Right atrium auricular region (tissue), 2 donors: ENCODE measurements at regions not wholly inside any gene's neighbourhood (a gene's known extent, or its start where the extent isn't known, plus 50 kb on each side); places are given as distances from the start of the nearest gene placed in this dataset.
"Not testable (repeated sequence)": the region's sequence is repeated elsewhere in the genome, so short reads cannot be mapped to it uniquely, and the experiment has no call there.

Experiments used
- DNase-seq: peaks from one replicate; pipeline ENCODE4 v3.0.0-alpha.2; 2019; ENCODE audit warnings: low spot score
- H3K27ac ChIP-seq, 2 donors: fragments of 200-600 bp; sonication (generic); 1 replicate in 1 of 2; 2 replicates in 1 of 2; pipeline ENCODE4 v1.5.1; 2016 to 2019
- H3K27me3 ChIP-seq, 2 donors: fragments of 200-600 bp; sonication (generic); one replicate each; pipeline versions ENCODE4 v1.5.1 to v1.6.0; 2017 to 2019
- H3K36me3 ChIP-seq: fragments of 200-600 bp; sonication (generic); one replicate; pipeline ENCODE4 v1.5.1; 2016
- H3K4me1 ChIP-seq, 2 donors: fragments of 200-600 bp; sonication (generic); one replicate each; pipeline versions ENCODE4 v1.5.1 to v1.6.0; 2017 to 2019
- H3K4me3 ChIP-seq, 2 donors: fragments of 200-600 bp; sonication (generic); 1 replicate in 1 of 2; 2 replicates in 1 of 2; pipeline ENCODE4 v1.5.1; 2017 to 2019; ENCODE audit warnings: mild to moderate bottlenecking in 1 of 2, moderate library complexity in 1 of 2
- H3K9me3 ChIP-seq, 2 donors: fragments of 200-600 bp; sonication (generic); one replicate each; pipeline ENCODE4 v1.5.1; 2019
- TF ChIP-seq, protein P1 (sequence below), 2 donors: fragments of 200-600 bp; sonication (generic); IDR thresholded peaks; one replicate each; pipeline ENCODE4 v1.5.1; 2019; ENCODE audit warnings: antibody characterized with exemption in 2 of 2

DNA sequence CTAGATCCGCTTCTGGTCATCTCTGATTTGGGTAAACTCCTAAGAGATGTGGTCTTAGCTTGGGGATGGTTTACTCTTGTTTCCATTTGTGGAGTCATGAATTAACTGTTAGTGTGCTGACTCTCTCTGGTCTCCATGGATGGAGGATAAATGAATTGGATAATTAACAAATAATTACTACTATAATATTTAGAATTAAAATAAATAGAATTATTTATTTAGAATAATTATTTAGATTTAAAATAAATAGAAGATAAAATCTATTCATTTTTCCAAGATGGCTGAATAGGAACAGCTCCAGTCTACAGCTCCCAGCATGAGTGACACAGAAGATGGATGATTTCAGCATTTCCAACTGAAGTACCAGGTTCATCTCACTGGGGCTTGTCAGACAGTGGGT, 1587.4 kb upstream of the AGA start:
- H3K27ac ChIP-seq: no peak overlapping the region

DNA sequence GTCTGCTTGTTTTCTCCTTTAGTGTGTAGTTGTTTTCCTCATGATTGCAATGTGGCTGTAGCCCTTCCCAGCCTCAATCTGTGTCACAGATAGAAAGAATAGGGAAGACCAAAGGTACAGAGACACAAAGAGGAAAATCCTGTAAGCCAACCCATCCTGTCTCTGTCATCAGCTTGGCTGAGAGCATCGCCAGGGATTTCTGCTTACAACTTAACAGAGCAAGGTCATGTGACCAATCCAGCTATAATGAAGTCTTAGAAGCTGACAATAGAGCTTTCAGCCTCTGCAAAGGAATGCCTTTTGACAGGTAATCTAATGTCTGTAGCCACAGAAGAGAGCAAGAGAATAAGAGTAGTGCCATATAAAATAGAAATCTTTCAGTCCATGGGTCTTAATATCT, 1598.0 kb upstream of the AGA start:
- DNase-seq: no peak
- H3K4me3 ChIP-seq: no peak overlapping the region
- no peaks in the 10 kb centered on the region for H3K27me3 ChIP-seq
- no peaks in the 10 kb centered on the region for H3K4me1 ChIP-seq
- no peaks in the 10 kb centered on the region for H3K36me3 ChIP-seq
- TF ChIP-seq, protein P1, sequence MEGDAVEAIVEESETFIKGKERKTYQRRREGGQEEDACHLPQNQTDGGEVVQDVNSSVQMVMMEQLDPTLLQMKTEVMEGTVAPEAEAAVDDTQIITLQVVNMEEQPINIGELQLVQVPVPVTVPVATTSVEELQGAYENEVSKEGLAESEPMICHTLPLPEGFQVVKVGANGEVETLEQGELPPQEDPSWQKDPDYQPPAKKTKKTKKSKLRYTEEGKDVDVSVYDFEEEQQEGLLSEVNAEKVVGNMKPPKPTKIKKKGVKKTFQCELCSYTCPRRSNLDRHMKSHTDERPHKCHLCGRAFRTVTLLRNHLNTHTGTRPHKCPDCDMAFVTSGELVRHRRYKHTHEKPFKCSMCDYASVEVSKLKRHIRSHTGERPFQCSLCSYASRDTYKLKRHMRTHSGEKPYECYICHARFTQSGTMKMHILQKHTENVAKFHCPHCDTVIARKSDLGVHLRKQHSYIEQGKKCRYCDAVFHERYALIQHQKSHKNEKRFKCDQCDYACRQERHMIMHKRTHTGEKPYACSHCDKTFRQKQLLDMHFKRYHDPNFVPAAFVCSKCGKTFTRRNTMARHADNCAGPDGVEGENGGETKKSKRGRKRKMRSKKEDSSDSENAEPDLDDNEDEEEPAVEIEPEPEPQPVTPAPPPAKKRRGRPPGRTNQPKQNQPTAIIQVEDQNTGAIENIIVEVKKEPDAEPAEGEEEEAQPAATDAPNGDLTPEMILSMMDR (IDR thresholded peaks at IDR 0.05): no peak
- H3K27ac ChIP-seq: no peak overlapping the region
- H3K9me3 ChIP-seq: no peaks in the 10 kb centered on the region

More for the DNA sequence above, 1587.4 kb upstream of the AGA start:
- Histone ChIP-seq H3K9me3 (no peaks in the 10 kb centered on the region), H3K4me1 (no peaks in the 10 kb centered on the region), H3K36me3 (no peaks in the 10 kb centered on the region), H3K4me3 (no peak overlapping the region), H3K27me3 (no peaks in the 10 kb centered on the region)
- DNase-seq: no peak
- TF ChIP-seq, protein P1 (IDR thresholded peaks at IDR 0.05): no peak

DNA sequence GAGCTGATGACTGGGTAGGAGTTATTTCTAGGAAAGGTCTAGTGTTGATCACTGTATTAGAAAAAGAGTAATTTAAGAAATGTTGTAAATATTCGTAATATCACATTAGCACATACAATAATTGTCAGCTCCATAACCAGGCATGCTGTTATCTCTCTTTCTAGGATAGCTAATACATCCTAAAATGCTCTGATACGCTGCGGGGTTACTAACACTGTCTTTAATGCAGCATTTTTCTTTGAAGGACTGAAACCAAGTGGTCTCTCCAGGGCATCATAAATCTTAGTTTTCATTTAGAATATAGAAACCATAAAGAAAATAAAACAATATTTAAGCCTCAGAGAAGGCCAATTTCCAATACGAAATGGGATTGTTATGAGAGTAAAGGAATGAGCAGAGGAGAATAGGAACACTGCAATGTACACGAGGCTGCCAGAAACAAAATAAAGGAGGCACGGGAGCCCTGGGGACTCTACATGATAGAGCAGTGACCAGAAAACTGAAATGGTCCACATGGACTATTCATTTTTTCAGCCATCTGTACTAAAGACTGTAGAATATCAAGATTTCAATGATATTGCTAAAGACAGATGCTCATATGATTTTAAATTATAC, 1606.7 kb upstream of the AGA start:
- TF ChIP-seq, protein P1 (IDR thresholded peaks at IDR 0.05): no peak
- no peak for DNase-seq
- Histone ChIP-seq H3K4me3 (no peak overlapping the region), H3K4me1 (no peaks in the 10 kb centered on the region), H3K36me3 (no peaks in the 10 kb centered on the region), H3K27me3 (no peaks in the 10 kb centered on the region), H3K9me3 (no peaks in the 10 kb centered on the region), H3K27ac (no peak overlapping the region)

DNA sequence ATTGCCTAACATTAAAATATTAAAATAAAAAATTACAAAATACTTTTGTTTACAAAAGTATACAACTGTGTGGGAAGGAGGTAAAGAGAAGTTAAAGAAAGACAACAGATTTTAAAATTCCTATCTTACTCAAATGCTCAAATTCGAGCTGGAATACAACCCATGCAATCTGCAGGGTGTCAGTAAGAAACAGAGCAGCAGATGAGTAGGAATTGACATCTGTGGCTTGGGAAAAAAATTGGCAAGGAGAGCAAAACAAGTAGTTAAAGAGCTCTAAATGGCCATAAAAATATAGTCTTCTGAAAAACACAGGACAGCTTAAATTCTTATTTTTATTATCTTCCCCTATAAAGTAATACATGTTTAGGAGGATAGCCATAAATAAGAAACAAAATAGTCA, 1609.0 kb upstream of the AGA start:
- Histone ChIP-seq H3K36me3 (no peaks in the 10 kb centered on the region), H3K27me3 (no peaks in the 10 kb centered on the region), H3K27ac (no peak overlapping the region), H3K9me3 (no peaks in the 10 kb centered on the region), H3K4me1 (no peaks in the 10 kb centered on the region), H3K4me3 (no peak overlapping the region)
- TF ChIP-seq, protein P1 (IDR thresholded peaks at IDR 0.05): no peak
- no peak for DNase-seq

DNA sequence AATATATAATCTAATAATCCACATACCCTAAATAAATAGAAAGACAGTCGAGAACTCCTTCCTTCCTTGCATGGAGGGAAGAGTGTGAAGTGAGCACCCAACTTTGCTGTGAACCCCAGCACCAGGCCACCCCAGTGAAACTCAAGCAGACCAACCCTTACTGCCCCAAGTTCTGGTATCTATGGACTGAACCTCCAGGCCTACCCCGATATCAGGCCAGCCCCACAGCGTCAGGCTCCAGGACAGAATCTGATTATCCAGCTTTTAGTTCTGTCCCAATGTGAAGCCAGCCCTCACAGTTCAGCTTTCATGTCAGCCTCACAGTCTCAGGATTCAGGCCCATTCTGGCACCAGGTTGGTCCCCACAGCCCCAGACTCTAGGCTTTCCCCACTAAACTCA, 1617.2 kb upstream of the AGA start:
- no peak overlapping the region for H3K4me3 ChIP-seq
- H3K4me1 ChIP-seq: no peaks in the 10 kb centered on the region
- TF ChIP-seq, protein P1 (IDR thresholded peaks at IDR 0.05): no peak

DNA sequence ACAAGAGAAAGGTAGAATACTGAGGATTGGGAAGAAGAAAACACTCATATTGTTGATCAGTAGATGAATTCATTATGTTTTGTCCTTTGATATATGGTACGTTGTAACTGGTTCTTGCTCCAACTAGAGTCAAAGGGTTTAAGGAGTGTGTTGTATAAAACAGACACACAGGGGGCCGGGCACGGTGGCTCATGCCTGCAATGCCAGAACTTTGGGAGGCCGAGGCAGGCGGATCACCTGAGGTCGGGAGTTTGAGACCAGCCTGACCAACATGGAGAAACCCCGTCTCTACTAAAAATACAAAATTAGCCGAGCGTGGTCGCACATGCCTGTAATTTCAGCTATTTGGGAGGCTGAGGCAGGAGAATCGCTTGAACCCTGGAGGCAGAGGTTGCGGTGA, 1624.0 kb upstream of the AGA start:
- not testable (repeated sequence) for H3K9me3 ChIP-seq, DNase-seq, H3K4me3 ChIP-seq, H3K4me1 ChIP-seq, H3K36me3 ChIP-seq, H3K27ac ChIP-seq, H3K27me3 ChIP-seq

More for the DNA sequence above, 1617.2 kb upstream of the AGA start:
- no peaks in the 10 kb centered on the region for H3K36me3 ChIP-seq
- no peak for DNase-seq
- peaks cover 0 to 8% of the 10 kb centered on the region in 2 donors for H3K9me3 ChIP-seq
- H3K27me3 ChIP-seq: no peaks in the 10 kb centered on the region
- H3K27ac ChIP-seq: no peak overlapping the region
